Stimulated activated naive CD8-positive, alpha-beta T cell treated with anti-CD3 and anti-CD28 coated beads, Interleukin-15, amount 100 ng/mL, for 72 hours (primary cell): ENCODE measurements at regions not wholly inside any gene's neighbourhood (a gene's known extent, or its start where the extent isn't known, plus 50 kb on each side); places are given as distances from the start of the nearest gene placed in this dataset.

ENCODE experiments used
- ATAC-seq: fragments of 150-1000 bp; cut with Tn5 transposase; 2 replicates; pipeline ENCODE4 v1.10.0; 2021; ENCODE audit warnings: mild to moderate bottlenecking, moderate library complexity
- DNase-seq, 2 donors: peaks; one replicate each; pipeline ENCODE4 v3.0.0; 2021 to 2022
- H3K27ac Mint-ChIP-seq, 2 donors: one replicate each; pipeline ENCODE4 v1.8.0; 2022; ENCODE audit warnings: mild to moderate bottlenecking in 2 of 2, mixed read lengths in 2 of 2, moderate library complexity in 2 of 2
- H3K27me3 Mint-ChIP-seq: one replicate; pipeline ENCODE4 v1.8.0; 2022; ENCODE audit warnings: mixed read lengths
- H3K4me1 Mint-ChIP-seq: one replicate; pipeline ENCODE4 v1.8.0; 2022; ENCODE audit warnings: mild to moderate bottlenecking, mixed read lengths
- H3K4me3 Mint-ChIP-seq, 2 donors: one replicate each; pipeline ENCODE4 v1.8.0; 2022; ENCODE audit warnings: mild to moderate bottlenecking in 2 of 2, mixed read lengths in 2 of 2, moderate library complexity in 1 of 2
- H3K9me3 Mint-ChIP-seq, 2 donors: one replicate each; pipeline ENCODE4 v1.8.0; 2022; ENCODE audit warnings: mixed read lengths in 2 of 2

DNA sequence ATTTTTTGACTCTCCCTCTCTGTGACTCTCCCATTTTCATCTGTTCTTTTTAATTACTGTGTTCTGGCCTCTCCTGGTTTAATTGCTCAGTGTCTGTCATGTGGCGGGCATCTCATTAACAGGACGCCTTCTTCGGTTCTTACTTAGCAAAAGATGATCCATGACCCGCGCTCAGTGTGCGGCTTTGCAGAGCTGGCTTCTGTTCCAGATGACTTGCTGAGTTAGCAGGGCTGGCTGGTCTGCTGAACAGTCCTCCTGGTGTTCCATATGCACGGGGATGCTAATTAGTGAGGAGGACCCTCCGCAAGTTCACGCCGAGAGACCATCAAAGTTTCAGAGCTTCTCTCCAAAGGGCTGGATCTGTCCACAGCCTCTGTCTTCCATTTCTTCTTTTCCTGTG lies 258.6 kb upstream of the MKI67 start:
- Mint-ChIP-seq H3K27me3 (peaks cover 17% of the 10 kb centered on the region), H3K9me3 (no peaks in the 10 kb centered on the region), H3K4me3 (no peak overlapping the region), H3K4me1 (no peaks in the 10 kb centered on the region), H3K27ac (no peak overlapping the region)
- DNase-seq = no peak
- no peak for ATAC-seq

GRCh38 chr10:128386231-128386630 lies 260.0 kb upstream of the MKI67 start:
- Mint-ChIP-seq H3K4me1 (no peaks in the 10 kb centered on the region), H3K4me3 (no peak overlapping the region), H3K27ac (no peak overlapping the region), H3K27me3 (peaks cover 17% of the 10 kb centered on the region), H3K9me3 (no peaks in the 10 kb centered on the region)
- ATAC-seq (no peak), DNase-seq (no peak)

DNA sequence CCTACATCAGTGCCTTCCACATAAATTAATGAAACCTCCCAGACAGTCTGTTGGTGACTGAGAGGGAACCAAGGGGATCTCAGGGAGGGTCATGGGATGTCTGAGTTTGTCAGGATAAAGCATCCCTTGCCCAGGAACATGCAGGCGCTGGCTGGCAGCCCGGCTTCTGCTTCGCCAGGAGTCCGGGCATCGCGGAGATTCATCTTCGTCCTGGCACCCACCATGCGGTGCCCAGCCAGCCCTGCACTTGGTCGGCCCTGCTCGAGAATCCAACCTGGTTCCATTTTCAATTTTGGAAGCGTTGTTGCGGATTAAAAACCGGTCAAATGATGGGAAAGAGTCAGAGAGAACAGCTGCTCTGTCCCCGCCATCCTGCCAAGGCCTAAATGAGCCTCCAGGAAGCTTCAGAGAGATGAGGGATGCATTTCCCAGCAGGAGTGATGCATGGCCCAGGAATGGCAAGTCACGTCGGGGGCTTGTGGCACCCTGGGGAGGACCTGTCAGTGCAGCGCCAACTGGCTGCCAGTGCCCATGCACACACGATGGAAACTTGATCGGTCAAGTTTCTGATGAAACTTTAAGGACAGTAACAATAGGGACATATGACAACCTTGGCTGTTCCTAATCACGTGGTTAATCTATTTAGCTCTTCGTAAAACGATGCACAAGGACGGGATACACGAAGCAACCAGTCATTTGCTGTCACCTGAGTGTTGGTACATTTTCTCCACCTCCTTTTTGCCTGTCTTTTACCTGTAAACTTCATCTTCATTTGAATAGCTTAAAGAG lies 260.8 kb upstream of the MKI67 start:
- DNase-seq (no peak), ATAC-seq (no peak)
- no peak overlapping the region for H3K4me3 Mint-ChIP-seq
- H3K4me1 Mint-ChIP-seq = no peaks in the 10 kb centered on the region
- no peak overlapping the region for H3K27ac Mint-ChIP-seq
- no peaks in the 10 kb centered on the region for H3K9me3 Mint-ChIP-seq
- peaks cover 21% of the 10 kb centered on the region for H3K27me3 Mint-ChIP-seq

DNA sequence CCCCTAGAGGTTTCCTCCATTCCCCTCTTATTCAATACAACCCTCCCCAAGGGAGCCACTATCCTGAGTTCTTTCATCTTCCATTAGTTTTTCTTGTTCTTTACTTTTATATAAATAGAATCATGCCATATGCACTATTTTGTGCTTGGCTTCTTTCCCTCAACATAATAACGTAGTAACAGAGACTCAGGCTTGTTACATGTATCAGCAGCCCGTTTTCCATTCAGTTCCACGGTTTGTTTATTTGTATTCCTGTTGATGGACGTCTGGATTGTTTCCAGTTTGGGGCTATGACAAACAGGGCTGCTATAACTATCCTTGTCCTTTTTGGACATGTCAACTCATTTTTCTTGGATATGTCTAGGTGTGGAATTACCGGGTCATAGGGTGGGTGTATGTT lies 264.4 kb upstream of the MKI67 start:
- Mint-ChIP-seq H3K27me3 (peaks cover 24% of the 10 kb centered on the region), H3K27ac (no peak overlapping the region)
- no peak for DNase-seq

GRCh38 chr10:128393546-128393945 lies 267.3 kb upstream of the MKI67 start:
- Mint-ChIP-seq H3K4me3 (no peak overlapping the region), H3K27me3 (peaks cover 16% of the 10 kb centered on the region), H3K4me1 (no peaks in the 10 kb centered on the region), H3K27ac (no peak overlapping the region), H3K9me3 (no peaks in the 10 kb centered on the region)
- ATAC-seq = no peak
- DNase-seq = no peak

More for the DNA sequence above, 264.4 kb upstream of the MKI67 start:
- Mint-ChIP-seq H3K9me3 (no peaks in the 10 kb centered on the region), H3K4me3 (no peak overlapping the region), H3K4me1 (no peaks in the 10 kb centered on the region)
- no peak for ATAC-seq

DNA sequence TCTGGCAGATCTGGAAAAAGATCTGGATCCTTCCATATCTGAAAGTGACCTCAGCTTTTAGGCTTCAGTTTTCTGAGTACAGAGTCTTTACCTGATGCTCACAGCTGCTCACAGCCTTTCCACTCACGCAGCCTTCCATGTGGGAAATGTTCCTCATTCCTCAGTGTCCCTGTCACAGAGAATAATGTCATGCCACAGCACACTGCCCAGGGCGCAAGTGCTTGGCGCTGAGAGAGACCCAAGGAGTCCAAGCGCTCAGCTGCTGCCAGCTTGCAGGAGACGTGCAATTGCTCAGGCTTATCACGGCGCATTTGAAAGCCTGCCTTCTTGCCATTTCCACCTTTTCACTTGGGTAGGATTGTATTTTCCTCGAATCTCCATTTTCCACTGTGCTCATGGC lies 271.9 kb upstream of the MKI67 start:
- Mint-ChIP-seq H3K4me1 (no peaks in the 10 kb centered on the region), H3K27me3 (no peaks in the 10 kb centered on the region), H3K27ac (no peak overlapping the region), H3K9me3 (peaks cover 14 to 17% of the 10 kb centered on the region in 2 donors), H3K4me3 (no peak overlapping the region)
- no peak for ATAC-seq
- DNase-seq = no peak

GRCh38 chr10:128398999-128399398 lies 272.8 kb upstream of the MKI67 start:
- no peak for DNase-seq
- H3K27me3 Mint-ChIP-seq = no peaks in the 10 kb centered on the region

DNA sequence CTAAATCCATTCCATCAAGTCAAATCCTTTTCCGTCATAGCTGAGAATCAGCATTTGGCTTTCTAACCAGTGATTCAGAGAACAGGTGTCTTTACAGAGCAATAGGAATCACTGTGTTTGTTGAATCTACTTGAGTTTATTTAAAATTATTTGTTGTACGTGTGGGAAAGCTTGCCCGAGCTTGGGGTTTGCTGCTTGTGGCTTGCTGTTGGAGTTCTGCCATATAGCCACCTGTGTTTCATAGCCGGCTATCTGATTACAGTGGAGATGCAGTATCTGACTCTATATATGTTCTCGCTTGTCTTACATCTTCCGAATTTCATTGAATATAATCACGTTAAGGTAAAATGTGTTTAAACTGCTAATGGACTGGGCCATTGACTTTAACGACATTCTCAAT lies 274.3 kb upstream of the MKI67 start:
- Mint-ChIP-seq H3K4me1 (no peaks in the 10 kb centered on the region), H3K4me3 (no peak overlapping the region), H3K27me3 (no peaks in the 10 kb centered on the region), H3K27ac (no peak overlapping the region), H3K9me3 (peaks cover 14 to 25% of the 10 kb centered on the region in 2 donors)
- no peak for ATAC-seq
- no peak for DNase-seq

More at GRCh38 chr10:128398999-128399398, 272.8 kb upstream of the MKI67 start:
- peaks cover 14 to 17% of the 10 kb centered on the region in 2 donors for H3K9me3 Mint-ChIP-seq
- no peak for ATAC-seq
- H3K4me1 Mint-ChIP-seq = no peaks in the 10 kb centered on the region
- H3K4me3 Mint-ChIP-seq = no peak overlapping the region
- H3K27ac Mint-ChIP-seq = no peak overlapping the region

DNA sequence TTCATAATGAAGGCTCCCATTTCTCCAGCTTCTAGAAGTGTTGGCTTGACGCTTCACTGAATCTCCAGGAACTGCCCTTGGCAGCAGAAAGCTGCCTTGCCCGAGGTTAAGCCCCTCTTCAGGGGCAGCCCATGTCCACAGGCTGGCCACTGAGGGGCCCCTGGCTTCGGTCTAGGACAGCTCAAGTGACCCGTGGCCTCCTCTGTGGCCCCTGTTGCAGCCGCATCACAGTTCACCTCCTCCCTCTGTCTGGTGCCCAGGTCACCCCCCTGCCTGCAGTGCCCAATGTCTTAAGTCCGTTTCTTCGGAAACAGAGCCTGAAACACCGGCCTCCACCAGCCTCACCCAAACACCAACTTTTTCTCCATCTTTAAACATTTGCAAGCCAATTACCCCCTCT lies 279.2 kb upstream of the MKI67 start:
- ATAC-seq (no peak), DNase-seq (no peak)
- no peaks in the 10 kb centered on the region for H3K27me3 Mint-ChIP-seq
- no peaks in the 10 kb centered on the region for H3K4me1 Mint-ChIP-seq
- H3K27ac Mint-ChIP-seq = no peak overlapping the region
- no peak overlapping the region for H3K4me3 Mint-ChIP-seq
- peaks cover 14 to 26% of the 10 kb centered on the region in 2 donors for H3K9me3 Mint-ChIP-seq

DNA sequence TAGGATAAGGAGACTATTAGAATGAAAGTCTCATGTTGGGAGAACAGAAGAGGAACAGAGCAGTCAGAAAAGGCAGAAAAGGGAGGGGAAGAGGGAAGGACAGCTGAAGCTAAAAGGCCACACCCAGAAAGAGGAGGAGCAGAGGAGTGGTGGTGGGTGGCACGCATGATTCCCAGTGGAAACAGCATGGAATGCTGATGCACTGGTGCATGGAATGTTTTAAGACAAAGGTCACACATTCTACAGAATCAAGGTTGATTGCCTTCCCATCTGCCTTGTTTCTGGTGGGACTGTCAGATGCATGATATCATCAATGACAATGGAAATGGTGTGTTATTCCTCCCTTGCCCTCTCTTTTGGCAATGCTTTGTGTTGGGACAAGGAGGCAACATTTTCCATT lies 285.4 kb upstream of the MKI67 start:
- Mint-ChIP-seq H3K4me1 (no peaks in the 10 kb centered on the region), H3K27ac (no peak overlapping the region), H3K27me3 (no peaks in the 10 kb centered on the region), H3K4me3 (no peak overlapping the region), H3K9me3 (peaks cover 0 to 4% of the 10 kb centered on the region in 2 donors)
- ATAC-seq (no peak), DNase-seq (no peak)

- H3K4me1 Mint-ChIP-seq = no peaks in the 10 kb centered on the region
- H3K27me3 Mint-ChIP-seq = peaks cover 9% of the 10 kb centered on the region
- H3K9me3 Mint-ChIP-seq = peaks cover 0 to 4% of the 10 kb centered on the region in 2 donors
- ATAC-seq = no peak
- no peak overlapping the region for H3K4me3 Mint-ChIP-seq
- DNase-seq = no peak
- no peak overlapping the region for H3K27ac Mint-ChIP-seq
Measured at GRCh38 chr10:128414568-128414967, 288.3 kb upstream of the MKI67 start.

- Mint-ChIP-seq H3K9me3 (peaks cover 0 to 4% of the 10 kb centered on the region in 2 donors), H3K4me3 (no peak overlapping the region), H3K27ac (no peak overlapping the region), H3K4me1 (no peaks in the 10 kb centered on the region), H3K27me3 (peaks cover 9% of the 10 kb centered on the region)
- DNase-seq (no peak), ATAC-seq (no peak)
Measured at GRCh38 chr10:128416231-128416630, 290.0 kb upstream of the MKI67 start.

GRCh38 chr10:128417826-128418225 lies 291.6 kb upstream of the MKI67 start:
- Mint-ChIP-seq H3K27ac (no peak overlapping the region), H3K4me1 (no peaks in the 10 kb centered on the region), H3K27me3 (peaks cover 9% of the 10 kb centered on the region), H3K4me3 (no peak overlapping the region), H3K9me3 (no peaks in the 10 kb centered on the region)
- no peak for ATAC-seq
- DNase-seq = no peak

DNA sequence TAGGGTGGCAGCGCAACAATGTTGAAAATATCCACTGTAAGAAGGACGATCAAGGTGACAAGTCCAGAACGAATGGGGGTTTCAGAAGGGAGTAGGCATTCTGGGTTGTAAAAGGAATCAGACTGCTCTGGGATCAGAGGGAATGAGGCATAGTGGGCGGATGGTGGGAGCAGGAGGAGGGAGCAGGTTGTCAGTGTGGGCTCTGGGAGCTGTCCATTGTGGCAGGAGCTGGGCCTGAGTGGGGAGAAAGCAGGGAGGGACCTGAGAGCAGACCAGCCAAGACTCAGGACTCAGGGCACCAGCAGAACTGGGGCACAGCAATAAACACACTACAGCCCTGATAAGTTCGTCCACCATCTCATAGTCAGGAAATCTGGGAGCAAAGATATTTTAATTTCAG lies 292.6 kb upstream of the MKI67 start:
- ATAC-seq (no peak), DNase-seq (no peak)
- H3K27me3 Mint-ChIP-seq = peaks cover 9% of the 10 kb centered on the region
- H3K9me3 Mint-ChIP-seq = no peaks in the 10 kb centered on the region
- no peak overlapping the region for H3K27ac Mint-ChIP-seq
- H3K4me1 Mint-ChIP-seq = no peaks in the 10 kb centered on the region
- H3K4me3 Mint-ChIP-seq = no peak overlapping the region

DNA sequence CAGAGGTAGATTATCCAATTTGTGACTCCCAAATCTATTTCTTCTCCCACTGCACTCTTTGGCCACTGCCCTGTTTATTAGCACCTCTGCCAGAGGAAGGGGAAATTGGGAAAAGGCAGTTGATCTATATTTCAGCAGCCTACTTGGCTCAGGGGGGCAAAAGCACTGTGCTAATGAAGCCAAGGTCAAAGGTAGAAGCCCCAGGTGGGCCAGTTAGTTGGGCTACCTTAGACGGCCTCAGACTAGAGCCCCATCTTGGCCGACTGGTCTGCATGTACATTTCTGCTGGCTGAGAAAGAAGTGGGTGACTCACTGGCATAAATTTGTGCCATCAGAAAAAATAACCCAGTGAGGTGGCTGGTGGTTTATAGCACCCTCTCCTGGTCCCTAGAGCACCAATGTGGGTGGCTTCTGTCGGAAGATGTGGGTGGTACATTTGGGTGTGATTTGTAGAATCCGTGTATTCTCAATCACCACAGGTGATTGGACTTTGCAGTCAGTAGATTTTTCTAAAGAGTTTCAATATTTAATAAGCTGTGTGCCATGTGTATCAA lies 293.3 kb upstream of the MKI67 start:
- DNase-seq (no peak), ATAC-seq (no peak)
- Mint-ChIP-seq H3K27me3 (peaks cover 9% of the 10 kb centered on the region), H3K9me3 (no peaks in the 10 kb centered on the region), H3K4me3 (no peak overlapping the region), H3K27ac (no peak overlapping the region), H3K4me1 (no peaks in the 10 kb centered on the region)

- H3K27me3 Mint-ChIP-seq = peaks cover 9% of the 10 kb centered on the region
- no peaks in the 10 kb centered on the region for H3K4me1 Mint-ChIP-seq
Measured at GRCh38 chr10:128420623-128421022, 294.4 kb upstream of the MKI67 start.

More at GRCh38 chr10:128420623-128421022, 294.4 kb upstream of the MKI67 start:
- ATAC-seq (no peak), DNase-seq (no peak)
- H3K4me3 Mint-ChIP-seq = no peak overlapping the region
- peaks cover 0 to 5% of the 10 kb centered on the region in 2 donors for H3K9me3 Mint-ChIP-seq
- H3K27ac Mint-ChIP-seq = no peak overlapping the region
